HG03439 (cell line): ENCODE measurements at regions not wholly inside any gene's neighbourhood (a gene's known extent, or its start where the extent isn't known, plus 50 kb on each side); places are given as distances from the start of the nearest gene placed in this dataset.
"Not testable (repeated sequence)": the region's sequence is repeated elsewhere in the genome, so short reads cannot be mapped to it uniquely, and the experiment has no call there.

Source experiments
- ATAC-seq: cut with Tn5 transposase; IDR thresholded peaks from one replicate; pipeline ENCODE4 v1.9.1; 2021; ENCODE audit warnings: mild to moderate bottlenecking, moderate library complexity; ENCODE audit not compliant: unreplicated experiment

GRCh38 chr17:31629696-31630470 lies 229.2 kb downstream of the COPRS start:
- ATAC-seq: no peak

GRCh38 chr17:31627960-31628359 lies 231.1 kb downstream of the COPRS start:
- ATAC-seq: no peak

GRCh38 chr17:31623990-31624389 lies 232.5 kb downstream of the RAB11FIP4 start:
- ATAC-seq: no peak

DNA sequence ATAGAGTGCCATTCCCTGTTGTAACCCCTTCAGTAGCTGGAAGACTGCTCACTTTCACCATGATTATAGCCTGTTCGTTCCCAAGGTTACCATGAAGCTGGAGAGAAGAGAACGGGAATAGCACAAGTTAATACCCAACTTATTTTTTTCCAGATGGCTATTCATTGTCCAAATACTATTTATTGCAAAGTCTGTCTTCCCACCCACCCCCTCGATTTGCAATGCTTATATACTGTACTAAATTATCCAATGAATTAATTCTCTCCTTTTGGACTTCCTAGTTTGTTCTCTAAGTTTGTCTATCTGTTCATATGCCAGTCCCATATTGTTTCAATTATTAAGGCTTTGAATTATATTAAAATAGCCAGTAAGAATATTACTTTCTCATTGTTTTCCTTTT lies 231.0 kb downstream of the RAB11FIP4 start:
- ATAC-seq: no peak

GRCh38 chr17:31621566-31621965 lies 230.1 kb downstream of the RAB11FIP4 start:
- no peak for ATAC-seq

- ATAC-seq: not testable (repeated sequence)
These were observed 219.6 kb downstream of the RAB11FIP4 start for GRCh38 chr17:31611053-31611452.

DNA sequence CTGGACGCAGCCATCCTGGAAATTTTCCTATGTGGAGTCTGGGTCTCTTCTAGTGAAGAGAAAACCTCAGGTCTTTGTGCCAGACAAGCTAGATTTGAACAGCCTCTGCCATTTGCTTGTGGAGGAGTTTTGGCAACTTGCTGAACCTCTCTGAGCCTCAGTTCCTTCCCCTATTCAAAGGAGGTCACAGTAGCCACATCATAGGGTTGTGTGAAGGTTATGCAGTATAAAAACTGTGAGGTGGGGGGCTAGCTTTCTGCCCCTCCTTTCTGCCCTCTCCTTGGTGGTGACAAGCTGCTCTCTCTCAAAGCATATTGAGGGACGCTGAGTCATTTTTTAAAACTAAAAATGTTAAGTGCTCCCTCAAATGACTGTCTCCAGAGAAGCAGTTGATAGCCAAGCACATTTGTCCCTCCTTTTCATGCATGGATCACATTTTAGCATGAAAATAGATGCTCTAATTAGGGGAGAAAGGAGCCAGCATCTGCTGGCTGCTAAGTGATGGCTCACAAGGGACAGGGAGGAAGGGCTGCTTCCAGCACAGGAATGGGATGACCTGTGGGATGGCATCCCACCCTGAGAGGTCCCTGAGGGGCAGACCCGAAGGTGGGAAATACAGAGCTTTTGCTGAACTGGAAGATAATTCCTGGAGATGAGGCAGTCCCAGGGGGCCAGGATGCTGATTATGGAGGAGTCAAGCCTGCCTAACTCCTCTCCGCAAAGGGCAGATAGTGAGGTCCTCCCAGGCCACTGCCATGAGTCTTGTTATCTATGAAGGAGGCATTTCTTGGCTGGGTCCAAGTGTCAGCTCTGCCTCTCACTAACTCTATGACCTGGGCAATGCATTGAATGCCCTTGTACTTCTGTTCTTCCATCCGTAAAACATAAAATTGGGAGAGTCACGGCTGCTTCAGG lies 218.8 kb downstream of the RAB11FIP4 start:
- no peak for ATAC-seq

DNA sequence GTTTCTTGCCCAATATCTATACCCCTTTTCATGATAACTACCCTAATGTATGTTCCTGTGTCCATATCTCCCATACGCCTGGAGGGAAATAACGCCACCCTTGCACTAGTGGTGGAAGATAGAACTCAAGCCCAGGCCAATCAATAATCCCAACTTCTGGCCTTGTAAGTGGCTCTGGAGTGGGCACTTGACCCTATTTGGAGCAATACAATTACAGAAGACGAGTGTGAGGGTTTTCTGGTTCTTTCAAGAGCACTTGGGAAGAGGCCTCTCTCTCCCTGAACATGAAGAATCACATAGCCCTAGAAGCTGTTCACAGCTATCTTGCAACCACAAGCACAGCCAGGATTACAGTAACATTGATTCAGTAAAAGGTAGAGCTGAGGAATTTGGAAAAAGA lies 217.9 kb downstream of the RAB11FIP4 start:
- ATAC-seq: no peak

- ATAC-seq: no peak
These were observed 217.3 kb downstream of the RAB11FIP4 start for GRCh38 chr17:31608659-31609254.

DNA sequence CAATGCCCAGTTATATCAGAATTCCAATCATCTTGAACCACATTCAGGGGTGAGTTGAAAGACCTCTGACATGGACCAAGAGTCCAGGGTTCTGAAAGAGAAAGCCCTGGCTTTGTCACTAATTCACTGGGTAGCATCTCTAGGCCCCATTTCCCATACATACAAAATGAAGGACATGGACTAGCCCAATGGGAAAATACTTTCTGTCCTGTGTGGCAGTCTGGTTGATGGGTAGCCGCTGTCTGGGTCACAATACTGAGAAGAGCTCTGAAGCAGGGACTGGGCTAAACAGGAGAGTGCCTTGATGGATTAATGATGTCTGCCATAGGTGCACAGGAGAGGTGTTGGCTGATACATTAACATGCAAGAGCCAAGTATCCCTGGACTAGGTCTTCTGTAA lies 214.3 kb downstream of the RAB11FIP4 start:
- ATAC-seq: no peak

DNA sequence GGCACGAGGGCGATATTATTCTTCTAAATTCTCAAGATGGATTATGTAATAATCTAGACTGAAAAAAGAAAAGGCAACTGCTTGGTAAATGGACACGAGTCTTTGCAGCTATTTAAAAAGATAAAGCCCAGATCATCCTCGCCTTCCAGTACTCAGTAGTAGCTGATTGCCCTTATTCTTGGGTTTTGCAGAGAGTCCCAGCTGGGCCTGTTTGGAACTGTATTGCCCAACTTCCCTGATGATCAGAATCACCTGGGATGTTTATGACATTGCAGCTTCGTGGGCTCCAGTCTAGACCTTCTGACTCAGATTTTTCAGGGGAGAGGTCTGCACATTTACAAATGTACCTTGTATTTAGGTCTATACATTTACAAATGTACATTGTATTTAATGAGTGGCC lies 213.5 kb downstream of the RAB11FIP4 start:
- no peak for ATAC-seq

- not testable (repeated sequence) for ATAC-seq
These were observed 208.7 kb downstream of the RAB11FIP4 start for GRCh38 chr17:31600144-31600543.

DNA sequence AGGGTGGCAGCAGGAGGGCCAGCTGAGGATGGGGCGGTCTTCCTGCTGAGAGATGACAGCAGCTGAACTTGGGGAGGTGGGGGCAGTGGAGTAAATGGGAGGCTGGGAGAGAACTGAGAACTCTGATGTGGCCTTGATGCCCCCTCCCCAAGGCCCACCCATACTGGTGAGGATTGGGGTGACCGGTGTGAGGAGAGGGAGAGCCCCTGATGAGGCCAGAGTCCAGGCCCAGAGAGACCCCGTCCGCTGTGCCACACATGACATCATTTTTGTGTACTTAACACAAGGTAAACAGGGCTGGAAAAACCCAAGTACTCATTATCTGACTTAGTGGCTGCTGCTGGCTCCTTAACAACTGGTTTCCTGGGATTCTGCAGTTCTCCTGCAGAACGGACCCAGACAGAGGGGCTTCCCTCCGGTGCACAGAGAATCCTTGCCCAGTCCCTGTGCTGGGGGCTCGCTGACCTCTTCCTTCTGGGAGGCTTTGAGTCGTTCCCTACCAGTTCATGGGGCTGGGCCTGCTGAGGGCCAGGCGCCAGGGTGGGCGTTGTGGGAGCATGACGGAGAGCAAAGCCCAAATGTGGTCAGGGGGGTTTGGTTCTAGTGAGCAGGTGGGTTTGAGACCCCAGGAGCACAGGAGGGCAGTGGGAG lies 207.6 kb downstream of the RAB11FIP4 start:
- ATAC-seq: no peak

DNA sequence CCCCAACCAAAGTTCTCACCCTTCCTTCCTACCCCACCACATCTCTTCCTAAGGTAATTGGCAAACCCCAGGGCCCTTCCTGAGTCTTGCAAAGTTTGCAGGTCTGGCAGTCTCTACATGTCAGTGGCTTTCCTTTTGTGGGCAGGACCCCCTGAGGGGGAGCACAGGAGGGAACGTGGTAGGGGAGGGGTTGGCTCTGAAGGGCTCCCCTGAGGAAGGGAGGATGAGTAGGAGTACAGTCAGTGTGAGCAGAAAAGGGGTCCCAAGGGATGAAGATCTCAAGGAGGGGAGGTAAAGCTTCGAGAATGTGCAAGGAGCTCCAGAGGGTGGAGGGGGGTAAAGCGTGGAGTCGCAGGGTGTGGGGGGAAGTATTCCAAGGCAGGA lies 206.9 kb downstream of the RAB11FIP4 start:
- no peak for ATAC-seq

GRCh38 chr17:31597646-31598398 lies 206.3 kb downstream of the RAB11FIP4 start:
- ATAC-seq: no peak

- ATAC-seq: peak; percentile 55
These were observed 205.2 kb downstream of the RAB11FIP4 start for GRCh38 chr17:31596382-31597323.

GRCh38 chr17:31595666-31596381 lies 204.3 kb downstream of the RAB11FIP4 start:
- ATAC-seq: no peak

- no peak for ATAC-seq
These were observed 203.6 kb downstream of the RAB11FIP4 start for GRCh38 chr17:31595076-31595475.

- no peak for ATAC-seq
These were observed 202.9 kb downstream of the RAB11FIP4 start for GRCh38 chr17:31594416-31594815.
